ENCODE measurements at regions not wholly inside any gene's neighbourhood (a gene's known extent, or its start where the extent isn't known, plus 50 kb on each side); places are given as distances from the start of the nearest gene placed in this dataset.
"Not testable (repeated sequence)": the region's sequence is repeated elsewhere in the genome, so short reads cannot be mapped to it uniquely, and the experiment has no call there.

DNA sequence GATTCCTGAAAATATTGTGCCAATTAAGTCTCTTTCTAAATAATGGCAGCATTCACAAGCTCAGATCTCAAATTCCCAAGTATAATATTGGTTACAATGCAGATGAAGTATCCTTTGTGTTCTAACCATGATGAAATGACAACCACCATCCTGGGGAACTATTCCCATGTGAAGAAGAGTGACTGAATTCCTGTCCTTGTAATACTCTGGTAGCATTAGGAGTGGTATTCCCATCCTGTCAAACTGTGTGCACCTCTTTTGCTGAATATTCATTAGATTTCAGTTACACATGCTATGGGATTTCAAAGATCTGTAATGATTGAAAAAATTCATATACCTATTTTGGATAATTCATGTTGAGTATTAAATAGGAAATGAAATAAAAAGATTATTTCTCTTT lies 86.1 kb upstream of the SMIM30 start:
- no peak for DNase-seq

DNA sequence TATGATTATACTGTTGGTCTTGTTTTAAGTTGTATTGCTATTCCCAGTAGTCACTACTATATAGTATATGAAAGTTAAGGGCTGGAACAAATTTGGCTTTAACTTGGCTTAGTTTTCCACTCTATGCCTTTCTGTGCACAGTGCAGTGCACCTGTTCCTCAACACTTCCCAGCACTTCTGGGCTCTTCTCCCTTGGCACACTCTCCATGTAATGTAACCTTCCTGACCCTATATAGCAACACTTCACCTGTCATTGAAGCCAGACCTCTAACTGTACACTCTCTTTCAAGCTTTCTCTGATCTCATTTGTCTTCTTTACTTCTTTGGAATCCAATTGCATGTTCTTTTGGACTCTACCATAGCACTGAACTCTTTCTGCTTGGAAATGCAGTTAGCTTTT lies 83.9 kb upstream of the SMIM30 start:
- DNase-seq, result no peak

DNA sequence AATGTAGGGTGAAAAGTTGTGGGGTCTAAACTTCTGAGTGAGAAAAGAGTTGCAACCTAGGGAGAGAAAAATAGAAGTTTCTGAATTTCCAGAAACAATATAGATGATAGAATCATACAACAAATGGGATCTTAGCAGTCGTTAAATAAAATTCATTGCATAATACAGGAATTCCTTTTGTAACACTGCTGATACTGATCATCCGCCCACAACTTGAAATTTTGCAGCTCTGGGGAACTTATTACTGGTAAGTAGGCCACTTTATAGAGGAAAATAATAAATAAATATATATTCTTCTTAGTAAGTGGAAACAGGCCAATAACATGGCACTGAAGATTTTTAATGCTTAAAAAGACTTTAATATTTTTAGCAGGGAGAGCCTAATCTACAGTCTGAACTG lies 81.9 kb upstream of the SMIM30 start:
- DNase-seq, result no peak

DNA sequence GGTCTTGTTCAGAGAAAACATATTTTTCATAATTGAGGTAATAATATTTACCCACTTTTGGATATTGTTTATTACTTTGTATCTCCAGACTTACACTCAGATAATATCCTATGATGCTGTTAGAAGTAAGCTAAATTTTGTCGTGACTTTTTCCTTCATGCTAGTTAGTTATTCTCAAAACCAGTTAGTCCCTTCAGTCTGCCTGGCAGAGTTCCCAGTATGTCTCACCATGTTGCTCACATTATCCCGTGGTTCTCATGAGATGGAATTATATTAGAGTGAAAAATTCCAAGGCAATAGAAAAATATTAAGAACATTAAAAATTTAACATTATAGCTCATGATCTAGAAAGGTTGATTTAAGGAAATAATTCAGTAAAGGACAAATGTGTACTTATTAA lies 81.5 kb upstream of the SMIM30 start:
- DNase-seq, result no peak

DNA sequence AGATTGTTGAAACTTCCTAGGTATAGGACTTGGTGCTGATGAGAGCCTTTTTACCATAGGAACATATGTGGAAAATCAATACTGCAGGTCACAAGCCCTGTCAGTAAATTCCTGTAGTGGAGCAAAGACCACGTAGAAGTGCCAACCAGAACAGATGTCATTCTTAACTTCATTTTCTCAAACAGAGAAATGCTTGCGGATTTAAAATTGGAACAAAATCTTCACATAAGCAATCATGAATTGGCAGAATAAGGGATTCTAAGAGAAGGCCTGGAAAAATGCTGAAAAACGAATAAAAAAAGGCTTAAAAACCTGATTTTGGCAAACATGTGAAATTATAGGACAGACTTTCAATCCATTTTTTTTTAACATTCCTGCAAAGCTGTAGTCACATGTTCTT lies 80.8 kb upstream of the SMIM30 start:
- no peak for DNase-seq

DNA sequence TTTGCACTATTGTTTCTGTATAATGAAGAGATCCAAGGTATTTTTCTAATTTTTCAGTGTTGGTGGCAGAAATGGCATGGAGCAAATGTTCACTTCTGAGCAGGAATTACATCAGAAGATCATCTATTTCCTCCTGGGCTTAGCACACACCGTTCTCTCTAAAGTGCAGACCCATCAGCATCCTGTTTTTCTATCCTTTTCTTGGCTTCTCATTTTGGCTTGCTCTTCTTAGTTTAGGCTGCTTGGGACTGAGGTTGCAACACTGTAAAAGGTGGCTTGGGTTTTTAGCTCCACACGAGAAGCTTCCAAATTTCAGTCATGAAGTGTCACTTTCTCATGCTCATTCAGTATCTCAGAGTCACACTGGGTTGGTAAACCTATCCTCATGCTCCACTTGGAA lies 79.9 kb upstream of the SMIM30 start:
- no peak for DNase-seq

DNA sequence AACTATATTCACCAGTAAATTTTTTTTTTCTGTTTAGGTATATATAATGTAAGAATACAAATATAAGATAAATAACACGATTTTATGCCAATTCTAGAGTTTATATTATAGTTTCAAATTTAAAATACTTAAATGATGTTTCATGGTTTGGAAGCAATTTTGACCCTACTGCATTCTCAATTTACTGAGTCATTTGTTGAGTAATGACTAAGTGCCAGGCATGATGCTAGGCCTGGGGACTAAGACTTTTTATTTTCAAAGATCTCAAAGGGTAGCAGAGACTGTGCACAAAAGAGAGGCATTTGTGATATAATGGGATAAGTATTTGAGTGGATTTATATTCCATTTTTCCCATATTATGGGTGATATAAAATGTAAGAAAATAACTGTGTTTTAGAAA lies 78.9 kb upstream of the SMIM30 start:
- no peak for DNase-seq

DNA sequence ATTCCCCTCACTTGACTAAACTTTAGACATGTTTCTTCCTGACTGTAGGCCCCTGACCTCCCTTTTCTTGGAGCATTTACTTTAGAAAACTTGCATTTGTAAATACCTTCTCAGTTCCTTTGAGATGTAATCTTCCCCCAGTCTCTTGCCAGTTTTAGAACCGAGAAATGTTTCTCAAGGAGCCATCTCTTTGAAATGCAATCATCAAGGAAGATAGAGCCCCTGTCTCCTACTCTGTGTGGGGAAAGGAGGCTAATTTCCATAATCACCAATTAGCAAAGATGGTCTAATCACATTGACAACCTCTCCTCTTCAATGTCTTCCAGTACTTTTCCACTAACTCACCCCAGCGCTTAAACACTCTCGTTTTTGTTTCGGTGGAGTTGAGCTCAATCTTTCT lies 70.0 kb upstream of the SMIM30 start:
- DNase-seq, result no peak

DNA sequence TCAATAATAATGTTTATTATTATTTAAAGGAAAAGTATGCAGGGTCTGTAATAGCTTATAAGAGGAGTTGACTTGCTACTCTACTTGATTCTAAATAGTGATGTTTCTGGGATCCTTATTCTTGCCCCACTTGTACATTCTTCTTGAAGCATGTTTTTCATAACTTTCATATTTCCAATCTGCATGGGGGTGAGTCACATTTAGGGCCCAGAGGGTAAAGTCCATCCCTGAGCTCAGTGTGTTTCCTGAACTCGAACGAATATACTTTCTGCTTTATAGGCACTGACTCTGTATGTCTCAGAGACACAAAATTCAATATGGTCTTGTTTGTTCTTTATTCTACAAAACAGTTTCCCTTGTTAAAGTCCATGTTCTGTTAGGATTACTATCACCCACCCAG lies 61.0 kb upstream of the SMIM30 start:
- no peak for DNase-seq

DNA sequence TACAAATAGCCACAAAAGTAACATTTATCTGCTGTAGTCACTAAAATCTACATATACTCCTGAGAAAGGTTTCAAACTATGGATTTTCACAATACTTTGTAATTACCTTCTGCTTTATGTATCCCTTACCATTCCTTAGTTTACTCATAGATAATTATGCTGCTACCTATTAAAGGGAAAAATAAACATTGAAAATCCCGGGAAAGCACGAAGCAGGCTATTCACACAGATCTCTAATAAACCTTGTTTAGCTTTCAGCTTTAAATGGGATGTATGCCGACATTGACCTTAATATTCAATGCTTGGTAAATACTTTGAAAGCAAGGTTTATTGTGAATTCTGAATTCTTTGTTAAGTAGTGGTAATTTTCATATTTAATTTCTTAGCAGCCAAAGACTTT lies 58.5 kb upstream of the SMIM30 start:
- no peak for DNase-seq

DNA sequence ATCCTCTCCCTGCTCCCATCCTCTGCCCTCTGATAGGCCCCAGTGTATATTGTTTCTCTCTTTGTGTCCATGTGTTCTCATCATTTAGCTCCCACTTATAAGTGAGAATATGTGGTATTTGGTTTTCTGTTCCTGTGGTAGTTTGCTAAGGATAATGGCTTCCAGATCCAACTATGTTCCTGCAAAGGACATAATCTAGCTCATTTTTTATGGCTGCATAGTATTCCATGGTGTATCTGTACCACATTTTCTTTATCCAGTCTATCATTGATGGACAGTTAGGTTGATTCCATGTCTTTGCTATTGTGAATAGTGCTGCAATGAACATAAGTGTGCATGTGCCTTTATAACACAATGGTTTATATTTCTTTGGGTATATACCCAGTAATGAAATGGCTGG lies 57.8 kb upstream of the SMIM30 start:
- DNase-seq, result not testable (repeated sequence)

DNA sequence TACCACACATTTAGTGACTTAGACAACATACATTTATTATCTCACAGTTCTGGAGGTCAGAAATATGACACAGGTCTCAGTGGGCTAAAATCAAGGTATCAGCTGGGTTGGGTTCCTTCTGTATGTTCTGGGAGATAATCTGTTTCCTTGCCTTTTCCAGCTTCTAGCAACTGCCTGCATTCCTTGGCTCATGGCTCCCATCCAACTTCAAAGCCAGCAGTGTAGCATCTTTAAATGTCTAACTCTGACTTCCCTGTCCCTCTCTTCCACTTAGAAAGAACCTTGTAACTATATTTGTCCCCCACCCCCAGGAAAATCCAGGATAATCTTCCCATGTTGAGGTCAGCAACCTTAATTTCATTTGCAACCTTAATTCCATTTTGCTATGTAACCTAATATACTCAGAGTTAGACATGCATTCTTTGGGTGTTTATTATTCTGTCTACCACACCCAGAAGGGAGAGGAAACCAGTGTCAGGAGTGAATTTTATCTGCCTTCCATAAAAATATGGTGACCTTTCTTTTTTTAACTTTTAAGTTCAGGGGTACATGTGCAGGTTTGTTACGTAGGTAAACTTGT lies 57.3 kb upstream of the SMIM30 start:
- no peak for DNase-seq

DNA sequence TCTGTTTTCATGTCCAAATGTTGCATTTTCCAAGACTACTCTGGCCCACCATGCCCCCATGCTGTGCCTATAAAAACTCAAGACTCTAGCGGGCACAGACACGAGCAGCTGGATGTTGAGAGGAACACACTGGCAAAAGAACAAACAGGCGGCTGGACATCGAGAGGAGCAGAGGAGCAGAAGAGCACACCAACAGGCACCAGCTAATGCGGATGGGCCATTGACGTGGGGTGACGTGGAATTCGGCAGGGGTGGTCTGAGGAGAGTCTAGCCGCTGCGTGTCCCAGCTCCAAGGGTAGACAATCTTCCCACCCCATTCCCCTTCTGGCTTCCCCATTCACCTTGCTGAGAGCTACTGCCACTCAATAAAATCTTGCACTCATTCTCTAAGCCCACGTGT lies 54.4 kb upstream of the SMIM30 start:
- no peak for DNase-seq

DNA sequence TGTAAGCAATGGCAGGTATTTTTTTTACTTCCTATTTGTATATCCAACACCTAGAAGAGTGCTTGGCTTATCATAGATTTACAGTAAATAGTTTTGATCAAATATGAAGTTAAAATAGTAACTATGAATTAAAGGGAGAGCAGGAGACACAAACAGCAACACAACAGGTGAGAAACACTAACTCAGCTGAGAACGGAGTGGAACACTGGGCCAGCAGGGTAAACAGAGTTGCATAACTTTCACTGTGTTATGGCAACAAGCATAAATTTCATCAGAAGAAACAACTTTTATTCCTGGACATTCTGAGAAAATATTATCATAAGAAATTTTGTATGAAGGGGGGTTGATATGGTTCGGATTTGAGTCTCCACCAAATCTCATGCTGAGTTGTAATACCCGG lies 52.2 kb upstream of the SMIM30 start:
- DNase-seq, result no peak
